Activated CD8-positive, alpha-beta memory T cell treated with anti-CD3 and anti-CD28 coated beads for 36 hours (primary cell): ENCODE measurements at regions not wholly inside any gene's neighbourhood (a gene's known extent, or its start where the extent isn't known, plus 50 kb on each side); places are given as distances from the start of the nearest gene placed in this dataset.
"Not testable (repeated sequence)": the region's sequence is repeated elsewhere in the genome, so short reads cannot be mapped to it uniquely, and the experiment has no call there.

ENCODE experiments used
- CTCF ChIA-PET: fragments of 350-600 bp; sonication (Branson Sonifier 250); formaldehyde crosslinking; loops from one replicate; lab custom pipeline; 2021; ENCODE audit warnings: antibody characterized with exemption; lab: Charles Lee
- POLR2A ChIA-PET: fragments of 350-600 bp; sonication (Branson Sonifier 250); formaldehyde crosslinking; loops from one replicate; lab custom pipeline; 2021; ENCODE audit warnings: antibody characterized with exemption; lab: Charles Lee

DNA sequence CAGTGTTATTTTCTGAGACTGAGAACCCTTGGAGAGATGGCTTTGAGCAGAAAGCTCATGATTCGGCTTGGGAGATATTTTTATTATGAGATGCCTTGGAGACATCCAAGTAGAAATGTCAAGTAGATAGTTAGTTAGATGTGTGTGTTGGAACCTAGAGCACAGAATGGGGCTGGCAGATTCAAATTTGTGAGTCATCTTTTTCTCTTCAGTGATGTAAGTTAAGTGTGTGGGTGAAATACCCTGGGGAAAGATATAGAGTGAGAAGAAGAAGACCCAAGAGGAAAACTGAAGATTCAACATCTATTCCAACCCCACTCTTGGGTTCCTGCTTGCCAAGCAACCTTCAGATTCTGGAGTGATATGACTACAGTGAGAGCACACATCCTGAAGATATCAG, 580.8 kb upstream of the AMOT start:
- POLR2A ChIA-PET = no interaction called here
- CTCF ChIA-PET = no interaction called here

DNA sequence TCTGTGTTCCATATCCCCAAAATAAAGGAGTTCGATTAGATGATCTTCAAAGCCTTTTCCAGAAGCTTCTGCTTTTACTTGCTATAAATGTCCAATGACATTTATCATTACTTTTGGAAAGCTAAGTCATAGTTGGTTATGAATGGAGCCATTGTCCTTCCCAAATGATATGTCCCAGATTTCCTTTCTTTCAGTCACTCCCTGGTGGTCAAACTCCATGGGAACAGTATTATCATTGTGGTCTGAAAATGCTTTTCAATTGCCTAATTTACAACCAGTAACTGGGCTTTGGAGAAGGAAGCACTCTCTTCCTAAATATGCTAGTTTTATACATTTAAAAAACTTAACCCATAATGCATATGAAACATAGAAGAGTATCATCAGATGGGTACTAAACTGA, 571.5 kb upstream of the AMOT start:
- POLR2A ChIA-PET = no interaction called here

DNA sequence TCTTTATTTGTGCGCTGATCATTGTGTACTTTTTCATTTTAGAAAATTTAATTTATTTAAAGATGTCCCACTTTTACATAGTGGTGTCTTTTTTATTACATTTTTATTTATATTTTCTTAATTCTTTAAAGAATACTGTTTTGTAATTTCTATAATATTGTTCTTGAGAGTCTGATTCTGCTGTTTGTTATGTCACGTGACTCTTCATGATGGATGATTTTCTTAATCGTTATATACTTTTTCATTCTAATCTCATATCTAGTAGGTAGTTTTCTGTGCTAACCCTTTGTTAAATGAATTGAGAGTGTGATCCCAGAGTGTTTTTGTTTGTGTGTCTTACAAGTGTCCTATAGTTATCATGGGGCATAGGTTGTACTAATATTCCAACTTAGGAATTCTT, 568.2 kb upstream of the AMOT start:
- ChIA-PET POLR2A (no interaction called here), CTCF (no interaction called here)

More for the DNA sequence above, 571.5 kb upstream of the AMOT start:
- CTCF ChIA-PET = no interaction called here

DNA sequence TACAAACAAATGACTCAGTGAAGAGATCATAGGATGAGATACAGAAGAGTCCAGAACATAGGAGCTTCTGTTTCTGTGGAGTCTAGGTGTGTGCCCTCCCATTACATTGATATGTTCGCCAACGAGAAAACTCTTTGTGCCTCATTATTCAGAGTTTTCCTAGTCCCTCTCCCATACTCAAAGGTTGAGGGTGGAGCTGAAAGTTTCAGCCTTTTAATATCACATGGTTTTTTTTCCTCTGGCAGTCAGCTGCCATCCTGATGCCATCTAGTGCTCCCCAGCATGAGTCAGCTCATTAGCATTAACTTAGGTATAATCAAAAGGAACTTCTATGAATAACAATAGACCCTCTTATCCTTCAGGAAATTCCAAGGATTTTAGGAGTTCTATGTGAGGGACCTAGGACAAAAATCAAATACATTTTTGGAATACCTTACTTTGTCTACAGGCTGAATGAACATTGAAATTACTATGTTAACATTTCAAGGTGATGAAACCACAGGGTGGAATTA, 559.6 kb upstream of the AMOT start:
- POLR2A ChIA-PET = no interaction called here
- CTCF ChIA-PET = no interaction called here

DNA sequence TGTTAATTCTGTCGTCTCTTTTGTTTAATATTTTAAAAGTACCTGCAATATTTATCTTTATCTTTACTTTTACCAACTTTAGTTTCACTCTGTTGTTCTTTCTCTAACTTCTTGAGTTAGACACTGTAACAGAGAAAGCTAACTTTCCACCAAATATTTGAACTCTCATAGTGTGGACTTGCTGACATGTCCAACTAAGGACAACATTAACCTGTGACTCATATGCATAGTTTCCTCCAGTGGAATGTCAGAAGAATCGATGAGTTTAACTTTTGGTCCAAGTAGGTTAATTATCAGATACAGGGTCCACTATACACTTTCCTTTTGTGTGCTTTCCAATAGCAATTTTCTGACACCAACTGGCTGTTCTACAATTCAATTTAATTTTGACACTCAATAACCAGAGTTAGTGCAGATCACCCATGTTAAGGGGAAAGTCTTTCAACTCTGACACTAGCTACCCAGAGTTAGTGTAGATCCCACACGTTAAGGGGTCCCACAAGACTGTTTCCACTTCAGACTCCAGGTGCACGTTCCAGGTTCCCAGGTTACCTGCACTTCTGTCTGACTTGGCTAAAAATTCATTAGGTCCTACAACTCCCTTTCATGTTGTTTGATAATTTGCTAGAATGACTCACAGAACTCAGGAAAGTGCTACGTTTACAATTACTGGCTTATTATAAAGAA, 559.0 kb upstream of the AMOT start:
- POLR2A ChIA-PET = no interaction called here
- CTCF ChIA-PET = no interaction called here

DNA sequence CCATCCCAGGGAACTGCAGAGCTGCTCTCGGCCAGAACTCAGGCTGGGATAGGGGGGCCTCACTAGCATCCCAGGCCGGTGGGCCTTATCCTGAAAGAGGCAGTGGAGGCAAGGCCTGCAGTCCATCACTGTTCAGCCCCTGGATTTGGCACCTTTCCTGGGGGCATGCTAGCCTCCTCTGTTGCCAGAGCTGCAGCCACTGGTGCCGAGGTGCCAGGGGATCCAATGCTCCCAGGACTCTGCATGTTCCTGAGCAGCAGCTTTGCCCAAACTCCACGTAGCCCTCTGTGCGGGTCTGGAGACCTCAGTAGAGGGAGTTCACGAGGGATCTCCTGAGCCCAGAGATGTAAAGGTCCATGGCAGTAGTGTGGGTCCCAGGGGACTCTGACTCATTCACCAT, 551.7 kb upstream of the AMOT start:
- ChIA-PET CTCF (no interaction called here), POLR2A (no interaction called here)

DNA sequence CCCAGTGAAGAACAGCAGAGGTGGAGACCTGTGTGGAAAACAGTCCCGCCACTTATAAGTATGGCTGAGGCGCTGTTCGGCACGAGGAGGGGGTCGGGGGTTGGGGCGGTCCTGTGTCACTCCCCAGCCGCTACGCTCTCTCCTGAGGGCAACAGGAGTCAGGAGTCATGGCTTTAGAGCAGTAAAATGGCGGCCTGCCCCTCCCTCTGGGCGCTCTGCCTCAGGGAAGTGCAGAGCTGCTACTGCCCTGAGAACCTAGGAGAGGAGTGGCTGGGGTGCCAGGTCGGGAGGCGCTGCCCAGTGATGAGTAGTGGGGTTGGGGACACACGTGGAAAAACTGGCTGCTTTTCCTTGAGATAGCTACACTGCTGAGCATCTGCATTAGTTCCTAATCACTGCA, 551.2 kb upstream of the AMOT start:
- ChIA-PET POLR2A (no interaction called here), CTCF (no interaction called here)

DNA sequence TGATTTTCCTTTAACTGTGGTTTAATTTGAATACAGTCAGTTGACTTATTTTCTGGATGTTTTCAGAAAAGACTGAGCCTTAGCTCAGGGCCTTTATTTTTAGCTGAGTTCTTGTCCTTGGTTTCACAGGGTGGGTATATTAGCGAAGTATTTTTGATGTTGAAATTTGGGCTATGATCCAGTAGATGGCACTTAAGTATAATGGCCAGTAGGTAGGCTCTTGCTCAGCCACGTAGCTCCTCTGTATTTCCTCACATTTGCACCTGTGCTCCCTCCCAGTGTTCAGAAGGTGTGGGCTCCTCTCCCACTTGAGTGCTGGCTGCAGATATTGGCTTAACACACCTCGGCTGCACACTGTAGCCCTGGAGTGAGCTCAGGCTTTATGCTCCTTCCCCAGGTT, 549.9 kb upstream of the AMOT start:
- POLR2A ChIA-PET = no interaction called here
- CTCF ChIA-PET = no interaction called here

DNA sequence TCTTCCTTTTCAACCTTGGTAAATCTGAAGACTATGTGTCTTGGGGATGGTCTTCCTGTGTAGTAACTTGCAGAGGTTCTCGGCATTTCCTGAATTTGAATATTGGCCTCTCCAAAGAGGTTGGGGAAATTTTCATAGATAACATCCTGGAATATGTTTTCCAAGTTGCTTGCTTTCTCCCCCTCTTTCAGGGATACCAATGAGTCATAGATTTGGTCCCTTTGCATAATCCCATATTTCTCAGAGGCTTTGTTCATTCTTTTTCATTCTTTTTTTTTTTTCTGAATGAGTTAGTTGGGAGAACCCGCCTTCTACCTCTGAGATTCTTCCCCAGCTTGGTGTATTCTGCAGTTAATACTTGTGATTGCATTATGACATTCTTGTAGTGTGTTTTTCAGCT, 549.2 kb upstream of the AMOT start:
- ChIA-PET CTCF (no interaction called here), POLR2A (no interaction called here)

DNA sequence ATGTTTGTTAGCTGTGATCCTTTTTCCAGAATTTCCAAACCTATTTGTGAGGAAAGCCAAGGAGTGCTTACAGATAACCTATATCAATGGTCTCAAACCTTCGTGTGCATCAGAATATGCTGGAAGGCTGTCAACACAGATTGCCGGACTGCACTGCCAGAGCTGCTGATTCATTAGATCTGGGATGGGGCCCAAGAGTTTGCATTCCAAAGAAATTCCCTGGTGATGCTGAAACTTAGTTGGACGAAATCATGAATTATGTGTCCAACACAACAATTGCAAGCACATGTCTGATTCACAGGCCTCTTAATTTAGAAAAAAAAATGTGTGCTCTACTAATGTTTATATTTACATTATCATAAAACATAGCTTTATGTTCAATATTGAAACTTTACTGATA, 544.0 kb upstream of the AMOT start:
- CTCF ChIA-PET = no interaction called here

DNA sequence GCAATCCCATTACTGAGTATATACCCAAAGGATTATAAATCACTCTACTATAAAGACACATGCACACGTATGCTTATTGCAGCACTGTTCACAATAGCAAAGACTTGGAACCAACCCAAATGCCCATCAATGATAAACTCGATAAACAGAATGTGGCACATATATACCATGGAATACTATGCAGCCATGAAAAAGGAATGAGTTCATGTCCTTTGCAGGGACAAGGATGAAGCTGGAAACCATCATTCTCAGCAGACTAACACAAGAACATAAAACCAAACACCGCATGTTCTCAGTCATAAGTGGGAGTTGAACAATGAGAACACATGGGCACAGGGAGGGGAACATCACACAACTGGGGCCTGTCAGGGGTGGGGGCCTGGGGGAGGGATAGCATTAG, 532.8 kb upstream of the AMOT start:
- POLR2A ChIA-PET, CTCF ChIA-PET: not testable (repeated sequence)

More for the DNA sequence above, 544.0 kb upstream of the AMOT start:
- POLR2A ChIA-PET = no interaction called here

DNA sequence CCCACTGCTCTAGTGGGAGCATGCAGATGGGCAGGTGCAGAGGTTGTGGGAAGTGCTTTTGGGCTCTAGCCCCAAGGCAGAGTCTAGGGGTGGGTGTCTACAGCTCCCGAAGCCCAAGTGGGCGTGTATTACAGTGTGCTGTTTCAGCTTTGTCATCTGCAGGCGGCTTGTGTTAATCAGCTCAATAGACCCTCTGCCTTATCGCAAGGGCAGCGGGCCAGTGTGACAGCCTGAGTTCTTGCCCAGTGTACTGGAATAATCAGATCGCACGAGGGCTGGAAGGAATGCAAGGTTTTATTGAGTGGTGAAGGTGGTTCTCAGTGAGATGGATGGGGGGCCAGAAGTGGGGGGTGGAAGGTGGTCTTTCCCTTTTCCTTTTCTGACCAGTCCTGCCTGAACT, 529.4 kb upstream of the AMOT start:
- POLR2A ChIA-PET = no interaction called here

DNA sequence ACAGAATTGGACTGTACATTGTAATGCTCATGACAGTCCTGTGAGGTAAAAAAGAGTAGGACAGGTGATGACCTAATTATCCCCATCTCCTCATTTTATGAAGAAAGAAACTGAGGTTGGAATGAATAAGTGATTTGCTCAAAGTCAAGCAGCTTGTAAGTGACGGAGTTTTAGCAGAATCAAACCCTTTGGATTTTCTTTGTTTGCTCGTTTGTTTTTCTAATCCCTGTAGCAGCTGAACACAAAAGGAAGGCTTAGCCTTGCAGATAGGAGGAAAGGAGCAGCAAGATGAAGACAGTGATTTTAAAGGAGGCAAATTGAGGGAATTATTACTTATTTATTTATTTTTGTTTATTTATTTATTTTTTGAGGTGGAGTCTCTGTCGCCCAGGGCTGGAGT, 528.4 kb upstream of the AMOT start:
- CTCF ChIA-PET = no interaction called here
- POLR2A ChIA-PET = no interaction called here

More for the DNA sequence above, 529.4 kb upstream of the AMOT start:
- CTCF ChIA-PET = no interaction called here

DNA sequence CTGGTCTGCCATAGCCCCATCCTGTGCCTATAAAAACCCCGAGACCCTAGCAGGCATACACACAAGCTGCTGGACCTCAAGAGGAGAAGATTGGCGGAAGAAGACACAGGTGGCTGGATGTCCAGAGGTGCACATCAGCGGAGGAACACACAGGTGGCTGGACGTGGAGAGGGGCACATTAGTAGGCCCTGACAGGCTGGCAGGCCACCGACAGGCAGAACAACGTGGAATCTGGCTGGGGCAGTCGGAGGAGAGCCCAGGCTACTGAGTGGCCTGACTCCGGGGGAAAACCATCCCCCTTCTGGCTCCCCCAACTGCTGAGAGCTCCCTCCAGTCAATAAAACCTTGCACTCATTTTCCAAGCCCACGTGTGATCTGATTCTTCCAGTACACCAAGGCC, 512.5 kb upstream of the AMOT start:
- CTCF ChIA-PET = no interaction called here
- POLR2A ChIA-PET = no interaction called here

DNA sequence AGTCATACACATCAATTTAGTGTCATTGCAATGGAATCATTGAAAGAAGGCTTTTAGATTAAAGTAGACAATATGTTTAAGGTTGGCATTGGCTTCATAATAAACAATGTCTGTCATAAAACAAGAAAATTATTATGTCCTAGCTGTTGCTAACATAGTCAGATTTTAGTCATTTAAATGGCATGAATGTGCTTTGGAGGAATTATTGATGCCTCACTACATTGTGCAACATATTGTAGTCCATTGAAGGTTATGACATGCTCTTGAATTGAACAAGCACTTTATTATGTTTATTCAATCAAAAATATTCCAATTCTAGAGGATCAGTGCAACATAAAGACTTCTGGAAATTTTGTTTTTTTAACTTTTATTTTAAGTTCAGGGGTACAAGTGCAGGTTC, 489.8 kb upstream of the AMOT start:
- ChIA-PET CTCF (no interaction called here), POLR2A (no interaction called here)

DNA sequence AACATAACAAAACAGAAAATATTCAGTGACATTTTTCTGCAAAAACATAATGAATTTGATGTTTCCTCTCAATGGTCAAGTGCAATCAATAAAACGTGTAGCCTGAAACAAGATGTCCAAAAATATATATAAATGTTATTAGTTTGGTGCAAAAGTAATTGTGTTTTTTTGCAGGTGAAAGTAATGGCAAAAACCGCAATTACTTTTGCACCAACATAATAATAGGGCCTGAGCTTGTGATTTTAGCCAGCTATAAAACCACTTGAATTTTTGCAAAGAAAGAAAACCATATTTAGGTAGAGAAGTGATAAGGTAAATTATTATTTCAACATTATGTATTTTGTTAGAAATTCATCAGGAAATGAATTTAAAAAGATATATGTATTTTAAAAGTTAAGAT, 475.3 kb upstream of the AMOT start:
- CTCF ChIA-PET = no interaction called here
- POLR2A ChIA-PET = no interaction called here

DNA sequence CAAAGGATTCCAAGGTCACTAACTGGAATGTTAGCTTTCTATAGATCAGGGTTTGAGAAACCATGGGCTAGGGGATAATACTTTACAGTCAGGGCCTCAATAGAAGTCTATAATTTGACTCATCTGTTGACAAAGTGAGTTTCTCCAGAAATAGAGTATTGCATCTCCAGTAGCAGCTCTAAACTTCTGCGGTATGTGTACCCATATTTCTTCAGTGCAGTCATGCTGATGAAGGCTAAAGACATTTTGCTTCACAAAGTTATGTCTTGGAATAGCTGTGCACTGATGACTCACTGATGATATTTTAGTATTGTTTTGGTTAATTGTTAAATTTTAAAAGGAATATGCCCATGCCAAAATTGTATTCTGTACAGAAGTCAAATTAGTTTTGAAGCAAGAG, 464.9 kb upstream of the AMOT start:
- ChIA-PET CTCF (no interaction called here), POLR2A (no interaction called here)

DNA sequence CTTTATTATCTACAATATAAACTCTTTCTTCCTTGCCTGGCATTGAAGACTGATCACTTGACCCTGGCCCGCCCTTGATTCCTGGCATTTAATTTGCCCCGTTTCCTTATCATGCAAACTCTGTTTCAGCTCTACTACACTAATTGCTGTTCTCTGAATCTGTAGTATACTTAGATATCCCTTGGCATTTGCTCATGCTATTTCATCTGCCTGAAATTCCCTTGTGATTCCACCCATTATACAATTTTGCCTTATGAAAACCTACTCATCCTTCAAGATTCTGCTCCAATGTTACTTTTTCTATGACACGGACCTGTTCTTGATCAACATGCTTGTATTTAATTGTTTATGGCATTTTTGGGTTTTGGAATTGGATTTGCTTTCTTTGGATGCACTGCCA, 459.9 kb upstream of the AMOT start:
- POLR2A ChIA-PET = no interaction called here
- CTCF ChIA-PET = no interaction called here

DNA sequence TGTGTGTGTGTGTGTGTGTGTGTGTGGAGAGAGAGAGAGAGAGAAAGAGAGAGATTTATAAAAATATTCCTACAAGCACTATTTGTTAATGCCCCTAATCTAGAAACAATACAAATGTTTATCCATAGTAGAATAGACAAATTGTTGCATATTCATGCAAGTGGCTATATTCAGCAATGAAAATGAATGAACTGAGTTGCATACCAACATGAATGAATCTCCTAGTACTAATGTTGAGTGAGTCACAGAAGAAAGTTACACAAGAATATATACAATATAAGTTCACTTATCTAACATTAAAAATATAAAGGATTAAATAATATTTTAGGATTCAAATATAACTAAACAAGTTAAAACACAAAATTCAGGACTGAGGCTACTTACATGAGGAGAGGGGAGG, 456.8 kb upstream of the AMOT start:
- ChIA-PET CTCF (no interaction called here), POLR2A (no interaction called here)

DNA sequence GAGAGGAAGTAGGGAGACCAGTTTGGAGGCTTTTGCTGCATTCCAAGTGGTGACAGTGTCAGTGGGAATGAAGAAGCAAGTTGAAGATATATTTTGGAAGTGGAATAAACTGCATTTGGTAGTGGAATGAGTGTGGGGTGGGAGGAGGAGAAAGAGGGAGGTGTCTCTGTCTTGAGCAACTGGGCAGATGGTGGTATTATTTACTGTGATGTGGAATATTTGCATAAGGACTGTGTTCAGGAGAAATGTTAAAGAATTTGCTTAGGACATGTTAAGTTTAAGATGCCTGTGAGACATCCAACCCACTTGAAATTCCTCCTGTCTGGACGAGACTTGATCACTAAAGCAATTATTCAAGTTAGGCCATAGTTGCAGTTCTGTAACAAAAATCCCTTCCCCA, 448.9 kb upstream of the AMOT start:
- ChIA-PET CTCF (no interaction called here), POLR2A (no interaction called here)

DNA sequence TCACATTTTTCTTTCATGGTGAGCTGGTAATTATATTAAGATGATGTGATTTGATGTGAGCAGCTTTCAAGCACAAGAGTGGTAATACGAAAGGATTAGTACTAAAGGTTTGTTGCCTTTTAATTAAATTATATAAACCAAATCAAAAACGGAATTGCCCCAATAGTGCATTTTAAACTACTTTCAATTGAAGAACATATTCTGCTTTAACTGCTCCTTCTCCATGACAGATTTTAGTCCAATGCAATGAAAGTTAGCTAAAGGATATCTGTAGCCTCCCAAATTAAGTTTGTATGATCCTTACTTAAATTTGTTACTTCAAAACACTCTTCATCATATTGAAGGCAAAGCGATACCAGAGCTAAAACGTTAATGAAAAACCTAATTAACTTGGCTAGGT, 447.1 kb upstream of the AMOT start:
- POLR2A ChIA-PET = no interaction called here
- CTCF ChIA-PET = no interaction called here

DNA sequence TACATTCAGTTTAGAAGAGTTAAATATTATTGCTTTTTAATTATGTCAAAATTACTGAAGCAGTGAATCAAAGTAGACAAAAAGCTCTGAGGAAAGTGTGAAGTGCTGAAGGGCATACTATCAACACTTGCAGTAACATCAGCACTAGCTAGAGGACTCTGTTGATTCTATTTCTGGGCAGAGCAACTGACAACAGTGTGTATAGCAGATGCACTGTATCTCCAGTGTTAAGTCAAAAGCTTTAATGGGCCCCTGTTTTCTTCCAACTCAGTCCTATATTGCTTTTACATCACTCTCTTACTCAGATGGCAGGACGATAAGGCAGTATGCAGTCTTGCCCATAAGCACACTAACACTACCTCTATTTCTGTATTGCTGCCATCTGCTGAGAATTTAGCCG, 435.2 kb upstream of the AMOT start:
- ChIA-PET CTCF (no interaction called here), POLR2A (no interaction called here)
